NCI-H526 (cell line): ENCODE measurements at regions not wholly inside any gene's neighbourhood (a gene's known extent, or its start where the extent isn't known, plus 50 kb on each side); places are given as distances from the start of the nearest gene placed in this dataset.
"Not testable (repeated sequence)": the region's sequence is repeated elsewhere in the genome, so short reads cannot be mapped to it uniquely, and the experiment has no call there.

ENCODE experiments used
- DNase-seq, 2 experiments: peaks; one replicate each; lab custom pipeline; 2025; lab: John Stamatoyannopoulos, UW

GRCh38 chr20:24836041-24836533, 113.0 kb upstream of the CST7 start:
- DNase-seq: no peak

GRCh38 chr20:24836661-24837299, 112.3 kb upstream of the CST7 start:
- DNase-seq: no peak

GRCh38 chr20:24837781-24838450, 111.2 kb upstream of the CST7 start:
- no peak for DNase-seq

- DNase-seq: no peak
Observed at GRCh38 chr20:24838546-24839535, 110.2 kb upstream of the CST7 start.

GRCh38 chr20:24840121-24840713, 108.9 kb upstream of the CST7 start:
- DNase-seq: no peak

GRCh38 chr20:24842274-24842917, 106.7 kb upstream of the CST7 start:
- no peak for DNase-seq

GRCh38 chr20:24842918-24843715, 106.0 kb upstream of the CST7 start:
- no peak for DNase-seq

GRCh38 chr20:24850176-24850575, 98.9 kb upstream of the CST7 start:
- no peak for DNase-seq

GRCh38 chr20:24851346-24852019, 97.6 kb upstream of the CST7 start:
- no peak for DNase-seq

GRCh38 chr20:24853916-24854315, 95.2 kb upstream of the CST7 start:
- no peak for DNase-seq

GRCh38 chr20:24855848-24856247, 93.2 kb upstream of the CST7 start:
- DNase-seq: no peak

GRCh38 chr20:24858500-24858899, 90.6 kb upstream of the CST7 start:
- DNase-seq: not testable (repeated sequence)

- no peak for DNase-seq
Observed at GRCh38 chr20:24859539-24859938, 89.5 kb upstream of the CST7 start.

GRCh38 chr20:24862186-24862585, 86.9 kb upstream of the CST7 start:
- DNase-seq: no peak

- DNase-seq: no peak
Observed at GRCh38 chr20:24862606-24863005, 86.5 kb upstream of the CST7 start.

GRCh38 chr20:24863356-24863755, 85.7 kb upstream of the CST7 start:
- no peak for DNase-seq

GRCh38 chr20:24866008-24866407, 83.1 kb upstream of the CST7 start:
- DNase-seq: no peak

GRCh38 chr20:24866742-24867141, 82.3 kb upstream of the CST7 start:
- no peak for DNase-seq

GRCh38 chr20:24867556-24867955, 81.5 kb upstream of the CST7 start:
- DNase-seq: no peak

- no peak for DNase-seq
Observed at GRCh38 chr20:24868396-24868927, 80.6 kb upstream of the CST7 start.
